Hepatocyte (in vitro differentiated cells): ENCODE measurements at regions not wholly inside any gene's neighbourhood (a gene's known extent, or its start where the extent isn't known, plus 50 kb on each side); places are given as distances from the start of the nearest gene placed in this dataset.

Source experiments
- CTCF ChIP-seq: fragments of 200-600 bp; sonication (generic); IDR thresholded peaks from 2 replicates; pipeline ENCODE4 v1.5.1; 2016; ENCODE audit warnings: antibody characterized with exemption, mild to moderate bottlenecking; ENCODE audit not compliant: poor library complexity
- EZH2 ChIP-seq: fragments of 200-600 bp; sonication (generic); IDR thresholded peaks from 2 replicates; pipeline ENCODE4 v1.6.1; 2016; ENCODE audit warnings: antibody characterized with exemption, mild to moderate bottlenecking, borderline replicate concordance
- EZH2phosphoT487 ChIP-seq: fragments of 200-600 bp; sonication (generic); IDR thresholded peaks from one replicate; pipeline ENCODE4 v1.6.1; 2018; ENCODE audit warnings: antibody characterized with exemption, mild to moderate bottlenecking, low read depth, moderate library complexity; ENCODE audit not compliant: unreplicated experiment, severe bottlenecking

GRCh38 chr1:232557502-232558191, 72.3 kb downstream of the SIPA1L2 start:
- TF ChIP-seq CTCF (no peak), EZH2 (no peak), EZH2phosphoT487 (no peak)
